WTC11 (cell line): ENCODE measurements at regions not wholly inside any gene's neighbourhood (a gene's known extent, or its start where the extent isn't known, plus 50 kb on each side); places are given as distances from the start of the nearest gene placed in this dataset.

ENCODE experiments used
- ATAC-seq: fragments of 200-7000 bp; cut with Tn5 transposase; 2 replicates; pipeline ENCODE4 v1.10.0; 2021; ENCODE audit warnings: mild to moderate bottlenecking, moderate library complexity
- CTCF ChIA-PET: fragments of 300-600 bp; sonication (Branson Sonifier 250); formaldehyde crosslinking; loops from one replicate; lab custom pipeline; 2021; ENCODE audit warnings: antibody characterized with exemption; lab: Charles Lee
- POLR2A ChIA-PET: fragments of 350-600 bp; sonication (Branson Sonifier 250); formaldehyde crosslinking; loops from one replicate; lab custom pipeline; 2021; ENCODE audit warnings: antibody characterized with exemption; lab: Charles Lee
- DNase-seq: peaks from one replicate; pipeline ENCODE4 v3.0.0; 2021; ENCODE audit warnings: low spot score
- H3K27ac Mint-ChIP-seq: 2 replicates; pipeline ENCODE4 v1.8.0; 2021; ENCODE audit warnings: mixed read lengths
- H3K27me3 Mint-ChIP-seq: 2 replicates; pipeline ENCODE4 v1.8.0; 2021; ENCODE audit warnings: low read depth, mild to moderate bottlenecking, moderate library complexity, mixed read lengths
- H3K36me3 Mint-ChIP-seq: 2 replicates; pipeline ENCODE4 v1.8.0; 2021; ENCODE audit warnings: mixed read lengths
- H3K4me1 Mint-ChIP-seq: 2 replicates; pipeline ENCODE4 v1.8.0; 2022; ENCODE audit warnings: mixed read lengths
- H3K4me3 Mint-ChIP-seq: 2 replicates; pipeline ENCODE4 v1.8.0; 2021; ENCODE audit warnings: mild to moderate bottlenecking, moderate library complexity, mixed read lengths
- H3K9me3 Mint-ChIP-seq: 2 replicates; pipeline ENCODE4 v1.8.0; 2021; ENCODE audit warnings: mixed read lengths
- AFF4 ChIP-seq: sonication (generic); formaldehyde crosslinking; IDR thresholded peaks from 2 replicates; pipeline ENCODE4 v1.8.1; 2023; ENCODE audit warnings: mild to moderate bottlenecking, missing genetic modification reagents, borderline replicate concordance
- ATF2 ChIP-seq: sonication (generic); formaldehyde crosslinking; IDR thresholded peaks from 2 replicates; pipeline ENCODE4 v1.8.1; 2022; ENCODE audit warnings: low read depth, missing genetic modification reagents, borderline replicate concordance
- CBFB ChIP-seq: sonication (generic); formaldehyde crosslinking; IDR thresholded peaks from 2 replicates; pipeline ENCODE4 v1.8.1; 2022; ENCODE audit warnings: mild to moderate bottlenecking, low read depth, missing genetic modification reagents
- ERG ChIP-seq: fragments of 250-450 bp; sonication (Bioruptor Pico); IDR thresholded peaks from 2 replicates; pipeline ENCODE4 v1.8.0; 2021; ENCODE audit warnings: mild to moderate bottlenecking
- ESRRA ChIP-seq: sonication (generic); formaldehyde crosslinking; IDR thresholded peaks from 2 replicates; pipeline ENCODE4 v1.8.1; 2022; ENCODE audit warnings: mild to moderate bottlenecking, missing genetic modification reagents, borderline replicate concordance
- FOXK1 ChIP-seq: sonication (generic); formaldehyde crosslinking; IDR thresholded peaks from 2 replicates; pipeline ENCODE4 v1.8.0; 2022; ENCODE audit warnings: mild to moderate bottlenecking, moderate library complexity, missing genetic modification reagents
- IRF1 ChIP-seq: sonication (generic); formaldehyde crosslinking; IDR thresholded peaks from 2 replicates; pipeline ENCODE4 v1.8.0; 2023; ENCODE audit warnings: missing genetic modification reagents
- MAX ChIP-seq: sonication (generic); formaldehyde crosslinking; IDR thresholded peaks from 2 replicates; pipeline ENCODE4 v1.8.0; 2022; ENCODE audit warnings: mild to moderate bottlenecking, missing genetic modification reagents
- RELA ChIP-seq: sonication (generic); formaldehyde crosslinking; IDR thresholded peaks from 2 replicates; pipeline ENCODE4 v1.8.1; 2022; ENCODE audit warnings: missing genetic modification reagents, mild to moderate bottlenecking, borderline replicate concordance
- ZNF423 ChIP-seq: fragments of 250-450 bp; sonication (Bioruptor Pico); IDR thresholded peaks from 2 replicates; pipeline ENCODE4 v2.1.2; 2022; ENCODE audit warnings: mild to moderate bottlenecking, moderate library complexity

GRCh38 chr1:212549503-212550017, 59.0 kb upstream of the ATF3 start (continued):
- no peak for TF ChIP-seq ATF2 (CRISPR knock-in tag)
- no peak for TF ChIP-seq RELA (CRISPR knock-in tag)
- TF ChIP-seq FOXK1 (CRISPR knock-in tag), result no peak
- TF ChIP-seq CBFB, result no peak
- no peak for TF ChIP-seq MAX (CRISPR knock-in tag)
- TF ChIP-seq AFF4 (CRISPR knock-in tag), result no peak

GRCh38 chr1:212551929-212552328, 56.6 kb upstream of the ATF3 start:
- ChIA-PET CTCF (no interaction called here), POLR2A (interaction anchor here (1.2 kb wide), 1 partner anchor 56 kb away, joined by 4 read pairs; the partner anchor contains the start of gene ATF3)
- ATAC-seq (no peak), DNase-seq (no peak)
- Mint-ChIP-seq H3K4me3 (no peak overlapping the region), H3K4me1 (peaks cover 27% of the 10 kb centered on the region), H3K9me3 (peaks cover 8% of the 10 kb centered on the region), H3K27ac (no peak overlapping the region), H3K36me3 (no peaks in the 10 kb centered on the region), H3K27me3 (peaks cover 14% of the 10 kb centered on the region)
- TF ChIP-seq IRF1 (CRISPR knock-in tag), result no peak
- TF ChIP-seq ZNF423, result no peak
- no peak for TF ChIP-seq ERG
- TF ChIP-seq ATF2 (CRISPR knock-in tag), result no peak

- Mint-ChIP-seq H3K27me3 (peaks cover 26% of the 10 kb centered on the region), H3K4me1 (peaks cover 30% of the 10 kb centered on the region), H3K9me3 (peaks cover 9% of the 10 kb centered on the region), H3K36me3 (no peaks in the 10 kb centered on the region; the same call in 1 of the 2 replicates), H3K27ac (no peak overlapping the region), H3K4me3 (no peak overlapping the region)
- DNase-seq (no peak), ATAC-seq (no peak)
- ChIA-PET POLR2A (no interaction called here), CTCF (no interaction called here)
- TF ChIP-seq ESRRA (CRISPR knock-in tag), result no peak
Observed at GRCh38 chr1:212553676-212554075, 54.9 kb upstream of the ATF3 start.
